ENCODE measurements at regions not wholly inside any gene's neighbourhood (a gene's known extent, or its start where the extent isn't known, plus 50 kb on each side); places are given as distances from the start of the nearest gene placed in this dataset.

DNA sequence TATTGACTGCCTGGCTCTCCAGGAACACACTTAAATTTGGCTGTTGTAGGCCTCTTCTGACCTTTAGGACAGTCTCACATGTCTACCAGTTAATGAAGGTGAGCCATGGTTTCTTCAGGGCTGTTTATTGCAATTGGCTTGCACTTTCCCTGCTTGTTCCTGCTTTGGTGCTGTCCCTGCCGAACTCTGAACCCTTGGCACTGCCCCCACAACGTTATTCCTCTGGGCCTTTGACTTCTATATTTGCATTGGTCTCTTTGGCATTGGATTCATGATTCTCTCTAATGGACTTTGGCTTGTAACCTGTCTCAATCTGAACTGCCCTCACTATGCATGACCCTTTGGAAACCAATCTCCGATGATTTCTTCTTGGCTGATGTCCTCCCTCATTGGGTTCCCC, 299.4 kb downstream of the UTP18 start:
- no peak for DNase-seq (ENCODE audit: low read depth)

DNA sequence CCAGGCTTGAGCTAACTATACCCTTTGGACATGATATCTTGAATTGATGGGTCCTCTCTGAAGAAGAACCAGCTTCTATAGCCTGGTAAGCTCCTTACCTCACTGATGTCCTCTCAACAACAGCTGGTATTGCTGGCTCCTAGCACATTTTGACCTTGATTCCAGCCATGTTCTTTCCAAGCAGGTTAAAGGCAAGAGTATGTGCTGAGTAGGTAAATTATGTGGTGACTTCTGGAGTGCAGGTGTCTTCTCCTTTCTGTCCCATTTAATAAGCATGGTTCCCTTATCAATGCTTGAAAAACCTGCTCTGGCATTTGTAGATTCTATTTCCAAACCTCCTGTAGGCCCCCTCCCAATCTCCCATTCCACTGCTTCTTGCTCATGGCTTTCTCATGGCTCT, 300.1 kb downstream of the UTP18 start:
- DNase-seq (ENCODE audit: low read depth): no peak

DNA sequence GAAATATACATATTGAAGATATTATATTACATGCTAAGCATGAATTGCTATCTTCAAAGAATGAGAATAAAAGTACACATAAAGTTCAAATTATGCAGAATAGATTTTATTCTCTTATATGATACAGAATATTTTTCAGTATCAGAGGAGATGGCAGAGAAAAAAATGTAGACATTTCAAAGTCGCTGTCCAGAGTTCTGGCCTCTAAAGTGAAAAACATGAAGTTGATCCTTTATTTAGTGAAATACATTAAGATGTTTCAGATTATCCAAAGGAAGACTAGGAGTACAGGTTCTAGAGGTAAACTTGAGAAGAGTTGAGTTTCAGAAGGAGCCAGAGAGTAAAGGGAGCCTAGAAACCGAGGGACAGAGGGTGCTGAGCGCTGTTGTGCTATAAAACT, 303.6 kb downstream of the UTP18 start:
- DNase-seq (ENCODE audit: low read depth): no peak

DNA sequence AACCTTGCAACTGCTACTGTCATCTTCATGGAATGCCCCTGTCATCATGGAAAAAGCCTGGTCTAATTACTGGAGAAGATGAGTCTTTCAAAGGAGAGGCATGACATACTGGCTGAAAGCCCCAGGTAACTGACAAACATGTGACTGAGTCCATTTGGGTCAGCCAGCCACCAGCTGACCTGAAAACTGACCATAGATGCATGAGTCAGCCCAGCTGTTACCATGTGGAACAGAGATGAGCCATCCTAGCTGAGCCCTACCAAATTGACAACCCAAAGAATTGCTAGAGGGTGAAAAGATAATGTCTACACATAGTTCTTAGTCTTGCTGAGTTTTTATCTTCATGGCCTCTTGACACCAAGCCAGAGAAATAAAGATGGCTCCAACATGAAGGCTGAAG, 311.8 kb downstream of the UTP18 start:
- DNase-seq (ENCODE audit: low read depth): no peak
